IPS-18a (cell line): ENCODE measurements at regions not wholly inside any gene's neighbourhood (a gene's known extent, or its start where the extent isn't known, plus 50 kb on each side); places are given as distances from the start of the nearest gene placed in this dataset.

Experiments
- H3K27ac ChIP-seq: one replicate; pipeline ENCODE4 v1.5.1; 2013; ENCODE audit warnings: low read length
- H3K27me3 ChIP-seq: one replicate; pipeline ENCODE4 v1.6.1; 2013; ENCODE audit warnings: mild to moderate bottlenecking, low read length; ENCODE audit not compliant: control insufficient read depth, insufficient read depth
- H3K36me3 ChIP-seq: one replicate; pipeline ENCODE4 v1.6.1; 2013; ENCODE audit warnings: low read depth, low read length; ENCODE audit not compliant: control insufficient read depth
- H3K4me1 ChIP-seq: one replicate; pipeline ENCODE4 v1.6.1; 2013; ENCODE audit warnings: low read depth, low read length; ENCODE audit not compliant: control insufficient read depth
- H3K4me3 ChIP-seq: one replicate; pipeline ENCODE4 v1.5.1; 2013; ENCODE audit warnings: low read length
- H3K9ac ChIP-seq: one replicate; pipeline ENCODE4 v1.6.1; 2013; ENCODE audit warnings: mild to moderate bottlenecking, low read length, moderate library complexity
- H3K9me3 ChIP-seq: one replicate; pipeline ENCODE4 v1.6.1; 2013; ENCODE audit warnings: low read depth, low read length; ENCODE audit not compliant: control insufficient read depth

- no peaks in the 10 kb centered on the region for H3K36me3 ChIP-seq
- H3K4me1 ChIP-seq, result no peaks in the 10 kb centered on the region
- H3K4me3 ChIP-seq, result no peak overlapping the region
- no peaks in the 10 kb centered on the region for H3K27me3 ChIP-seq
- no peak overlapping the region for H3K27ac ChIP-seq
- no peak overlapping the region for H3K9ac ChIP-seq
- H3K9me3 ChIP-seq, result no peaks in the 10 kb centered on the region
Observed at GRCh38 chr2:126785236-126785635, 113.5 kb upstream of the TEX51 start.

GRCh38 chr2:126785862-126786261 is 112.8 kb upstream of the TEX51 start:
- Histone ChIP-seq H3K36me3 (no peaks in the 10 kb centered on the region), H3K27me3 (no peaks in the 10 kb centered on the region), H3K4me3 (no peak overlapping the region), H3K27ac (no peak overlapping the region), H3K9ac (no peak overlapping the region), H3K4me1 (no peaks in the 10 kb centered on the region), H3K9me3 (no peaks in the 10 kb centered on the region)

- Histone ChIP-seq H3K36me3 (no peaks in the 10 kb centered on the region), H3K4me3 (no peak overlapping the region), H3K9me3 (no peaks in the 10 kb centered on the region), H3K27ac (no peak overlapping the region), H3K9ac (no peak overlapping the region), H3K4me1 (no peaks in the 10 kb centered on the region), H3K27me3 (no peaks in the 10 kb centered on the region)
Observed at GRCh38 chr2:126786765-126787164, 111.9 kb upstream of the TEX51 start.

GRCh38 chr2:126787289-126787688 is 111.4 kb upstream of the TEX51 start:
- H3K9me3 ChIP-seq, result no peaks in the 10 kb centered on the region
- no peak overlapping the region for H3K9ac ChIP-seq
- no peaks in the 10 kb centered on the region for H3K36me3 ChIP-seq
- H3K27ac ChIP-seq, result no peak overlapping the region
- H3K27me3 ChIP-seq, result no peaks in the 10 kb centered on the region
- H3K4me1 ChIP-seq, result no peaks in the 10 kb centered on the region
- no peak overlapping the region for H3K4me3 ChIP-seq

GRCh38 chr2:126788113-126788512 is 110.6 kb upstream of the TEX51 start:
- no peak overlapping the region for H3K27ac ChIP-seq
- H3K9me3 ChIP-seq, result no peaks in the 10 kb centered on the region
- H3K4me3 ChIP-seq, result no peak overlapping the region
- no peak overlapping the region for H3K9ac ChIP-seq
- H3K4me1 ChIP-seq, result no peaks in the 10 kb centered on the region
- no peaks in the 10 kb centered on the region for H3K27me3 ChIP-seq
- no peaks in the 10 kb centered on the region for H3K36me3 ChIP-seq

- Histone ChIP-seq H3K4me3 (no peak overlapping the region), H3K36me3 (no peaks in the 10 kb centered on the region), H3K27me3 (no peaks in the 10 kb centered on the region), H3K9ac (no peak overlapping the region), H3K27ac (no peak overlapping the region), H3K4me1 (peaks cover 3% of the 10 kb centered on the region), H3K9me3 (no peaks in the 10 kb centered on the region)
Observed at GRCh38 chr2:126788652-126789051, 110.0 kb upstream of the TEX51 start.

GRCh38 chr2:126790987-126791780 is 107.5 kb upstream of the TEX51 start:
- Histone ChIP-seq H3K9me3 (no peaks in the 10 kb centered on the region), H3K27ac (no peak overlapping the region), H3K36me3 (no peaks in the 10 kb centered on the region), H3K4me1 (peaks cover 3% of the 10 kb centered on the region), H3K27me3 (no peaks in the 10 kb centered on the region), H3K9ac (no peak overlapping the region), H3K4me3 (no peak overlapping the region)

- Histone ChIP-seq H3K27me3 (no peaks in the 10 kb centered on the region), H3K4me1 (peaks cover 3% of the 10 kb centered on the region), H3K36me3 (no peaks in the 10 kb centered on the region), H3K9ac (no peak overlapping the region), H3K4me3 (no peak overlapping the region), H3K27ac (no peak overlapping the region), H3K9me3 (no peaks in the 10 kb centered on the region)
Observed at GRCh38 chr2:126792186-126792585, 106.5 kb upstream of the TEX51 start.

GRCh38 chr2:126792993-126793392 is 105.7 kb upstream of the TEX51 start:
- H3K4me1 ChIP-seq, result peaks cover 3% of the 10 kb centered on the region
- H3K9ac ChIP-seq, result no peak overlapping the region
- H3K27me3 ChIP-seq, result no peaks in the 10 kb centered on the region
- H3K9me3 ChIP-seq, result no peaks in the 10 kb centered on the region
- no peak overlapping the region for H3K4me3 ChIP-seq
- no peaks in the 10 kb centered on the region for H3K36me3 ChIP-seq
- no peak overlapping the region for H3K27ac ChIP-seq

GRCh38 chr2:126793885-126794613 is 104.6 kb upstream of the TEX51 start:
- no peak overlapping the region for H3K9ac ChIP-seq
- no peak overlapping the region for H3K4me3 ChIP-seq
- H3K27ac ChIP-seq, result no peak overlapping the region
- H3K36me3 ChIP-seq, result no peaks in the 10 kb centered on the region
- H3K4me1 ChIP-seq, result peaks cover 3% of the 10 kb centered on the region
- H3K9me3 ChIP-seq, result no peaks in the 10 kb centered on the region
- no peaks in the 10 kb centered on the region for H3K27me3 ChIP-seq

GRCh38 chr2:126795656-126796055 is 103.0 kb upstream of the TEX51 start:
- H3K4me3 ChIP-seq, result no peak overlapping the region
- no peak overlapping the region for H3K9ac ChIP-seq
- H3K9me3 ChIP-seq, result no peaks in the 10 kb centered on the region
- no peaks in the 10 kb centered on the region for H3K36me3 ChIP-seq
- H3K4me1 ChIP-seq, result peaks cover 3% of the 10 kb centered on the region
- no peaks in the 10 kb centered on the region for H3K27me3 ChIP-seq
- H3K27ac ChIP-seq, result no peak overlapping the region
